Epithelial cell of proximal tubule (primary cell): ENCODE measurements at regions not wholly inside any gene's neighbourhood (a gene's known extent, or its start where the extent isn't known, plus 50 kb on each side); places are given as distances from the start of the nearest gene placed in this dataset.
A peak's percentile ranks its signal among the peaks of the same experiment; 100 is the strongest.

Experiments
- DNase-seq: peaks from one replicate; pipeline ENCODE4 v3.0.0-alpha.2; 2011; ENCODE audit warnings: low read depth
- H3K4me3 ChIP-seq: 2 replicates; pipeline ENCODE4 v1.5.1; 2011; ENCODE audit warnings: low read depth, mild to moderate bottlenecking, low read length
- TF ChIP-seq, protein P1 (sequence below): conservative IDR thresholded peaks from 2 replicates; pipeline ENCODE4 v1.5.1; 2012; ENCODE audit warnings: low read depth, mild to moderate bottlenecking, low read length

GRCh38 chr12:58433959-58434358, 486.3 kb downstream of the LRIG3 start:
- no peak for DNase-seq
- TF ChIP-seq, protein P1, sequence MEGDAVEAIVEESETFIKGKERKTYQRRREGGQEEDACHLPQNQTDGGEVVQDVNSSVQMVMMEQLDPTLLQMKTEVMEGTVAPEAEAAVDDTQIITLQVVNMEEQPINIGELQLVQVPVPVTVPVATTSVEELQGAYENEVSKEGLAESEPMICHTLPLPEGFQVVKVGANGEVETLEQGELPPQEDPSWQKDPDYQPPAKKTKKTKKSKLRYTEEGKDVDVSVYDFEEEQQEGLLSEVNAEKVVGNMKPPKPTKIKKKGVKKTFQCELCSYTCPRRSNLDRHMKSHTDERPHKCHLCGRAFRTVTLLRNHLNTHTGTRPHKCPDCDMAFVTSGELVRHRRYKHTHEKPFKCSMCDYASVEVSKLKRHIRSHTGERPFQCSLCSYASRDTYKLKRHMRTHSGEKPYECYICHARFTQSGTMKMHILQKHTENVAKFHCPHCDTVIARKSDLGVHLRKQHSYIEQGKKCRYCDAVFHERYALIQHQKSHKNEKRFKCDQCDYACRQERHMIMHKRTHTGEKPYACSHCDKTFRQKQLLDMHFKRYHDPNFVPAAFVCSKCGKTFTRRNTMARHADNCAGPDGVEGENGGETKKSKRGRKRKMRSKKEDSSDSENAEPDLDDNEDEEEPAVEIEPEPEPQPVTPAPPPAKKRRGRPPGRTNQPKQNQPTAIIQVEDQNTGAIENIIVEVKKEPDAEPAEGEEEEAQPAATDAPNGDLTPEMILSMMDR = no peak
- no peak overlapping the region for H3K4me3 ChIP-seq

- DNase-seq = no peak
- H3K4me3 ChIP-seq = no peak overlapping the region
- TF ChIP-seq, protein P1 = no peak
Observed at GRCh38 chr12:58434726-58435125, 485.6 kb downstream of the LRIG3 start.

DNA sequence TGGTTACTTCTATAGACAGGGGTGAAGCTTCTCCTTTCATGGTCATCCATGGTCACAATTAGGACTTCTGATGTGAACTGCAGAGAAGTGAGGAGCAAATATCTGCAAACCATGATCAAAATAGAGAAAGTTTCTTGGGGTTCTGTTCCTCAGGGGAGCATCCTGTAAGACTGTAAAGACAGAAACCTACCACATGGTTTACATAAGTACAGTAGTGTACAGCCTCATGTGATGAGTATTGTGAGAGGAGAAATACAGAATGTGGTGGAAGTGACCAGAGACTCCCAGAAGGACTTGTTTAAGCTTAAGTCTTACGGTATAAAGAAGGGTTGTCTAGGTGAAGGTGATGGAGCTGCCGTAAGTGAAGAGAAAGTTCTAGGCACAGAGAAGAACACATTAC, 484.7 kb downstream of the LRIG3 start:
- DNase-seq = no peak
- no peak overlapping the region for H3K4me3 ChIP-seq
- TF ChIP-seq, protein P1 = no peak

GRCh38 chr12:58441483-58441882, 478.8 kb downstream of the LRIG3 start:
- no peak overlapping the region for H3K4me3 ChIP-seq
- no peak for DNase-seq
- TF ChIP-seq, protein P1 = no peak

DNA sequence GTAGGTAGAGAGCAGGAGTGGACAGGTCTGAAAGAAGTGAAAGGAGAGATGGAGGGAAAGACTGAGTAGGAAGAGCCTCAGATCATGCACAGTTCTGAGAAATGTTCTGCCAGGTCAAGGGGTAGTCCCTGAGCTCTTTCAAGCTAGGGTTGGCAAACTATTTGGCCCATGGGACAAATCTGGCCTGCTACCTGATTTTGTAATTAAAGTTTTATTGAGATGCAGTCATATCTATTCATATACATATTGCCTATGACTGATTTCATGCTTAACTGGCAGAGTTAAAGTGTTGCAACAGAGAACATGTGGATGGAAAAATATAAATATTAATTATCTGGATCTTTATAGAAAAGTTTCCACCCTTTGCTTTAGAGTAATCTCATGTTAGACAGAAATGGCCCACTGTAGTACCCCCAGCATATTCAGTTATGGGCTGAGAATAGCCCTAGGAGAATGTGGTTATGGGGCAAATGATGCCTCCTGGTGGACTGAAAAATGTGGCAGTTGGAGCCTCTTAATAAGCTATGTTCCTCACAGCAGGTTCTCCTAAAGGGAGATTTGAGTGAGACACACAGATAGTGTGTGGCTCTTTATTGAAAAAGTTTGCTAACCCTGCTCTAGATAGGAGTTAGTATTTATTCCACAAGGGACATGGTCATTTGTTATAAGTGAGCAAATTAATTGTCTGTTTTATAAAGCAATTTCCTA, 476.9 kb downstream of the LRIG3 start:
- TF ChIP-seq, protein P1 = peak; percentile 78
- DNase-seq = no peak
- no peak overlapping the region for H3K4me3 ChIP-seq

DNA sequence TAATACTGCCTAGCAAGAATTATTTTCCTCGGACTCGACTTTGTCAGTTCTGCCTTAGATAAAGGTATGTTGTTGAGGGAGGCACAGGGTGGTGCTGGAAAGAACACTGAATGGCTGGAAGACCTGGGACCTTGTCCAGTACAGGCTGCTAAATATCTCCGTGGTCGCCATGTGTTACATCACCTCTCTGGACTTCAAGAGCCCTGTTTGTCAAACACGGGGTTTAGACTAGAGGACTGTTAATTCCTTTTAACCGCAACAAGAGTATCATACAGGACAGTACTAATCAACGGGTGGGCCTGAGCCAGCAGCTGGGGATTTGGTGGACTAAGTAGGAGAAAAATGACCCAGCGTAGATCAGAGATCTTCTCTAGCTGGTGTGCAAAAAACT, 476.3 kb downstream of the LRIG3 start:
- H3K4me3 ChIP-seq = no peak overlapping the region
- no peak for DNase-seq
- TF ChIP-seq, protein P1 = no peak

GRCh38 chr12:58450868-58451482, 469.3 kb downstream of the LRIG3 start:
- DNase-seq = no peak
- no peak overlapping the region for H3K4me3 ChIP-seq
- TF ChIP-seq, protein P1 = no peak
